Dendritic cell treated with granulocyte-macrophage colony-stimulating factor and Interleukin-4, amounts not matched to agents 40 ng/mL and 50 ng/mL, for 4 days (primary cell): ENCODE measurements at regions not wholly inside any gene's neighbourhood (a gene's known extent, or its start where the extent isn't known, plus 50 kb on each side); places are given as distances from the start of the nearest gene placed in this dataset.

Source experiments
- H3K27ac Mint-ChIP-seq: one replicate; pipeline ENCODE4 v1.8.0; 2022; ENCODE audit warnings: mild to moderate bottlenecking, mixed read lengths
- H3K27me3 Mint-ChIP-seq: one replicate; pipeline ENCODE4 v1.8.0; 2022; ENCODE audit warnings: mild to moderate bottlenecking, mixed read lengths
- H3K36me3 Mint-ChIP-seq: one replicate; pipeline ENCODE4 v1.8.0; 2022; ENCODE audit warnings: low read depth, mixed read lengths
- H3K4me1 Mint-ChIP-seq: one replicate; pipeline ENCODE4 v1.8.0; 2022; ENCODE audit warnings: low read depth, mixed read lengths
- H3K4me3 Mint-ChIP-seq: one replicate; pipeline ENCODE4 v1.8.0; 2022; ENCODE audit warnings: mild to moderate bottlenecking, moderate library complexity, mixed read lengths
- H3K9me3 Mint-ChIP-seq: one replicate; pipeline ENCODE4 v1.8.0; 2022; ENCODE audit warnings: mixed read lengths
- intact Hi-C: fragments of 100-400 bp; cut with micrococcal nuclease; formaldehyde crosslinking; loops from one replicate; pipeline ENCODE4 v1.15.0; 2022

DNA sequence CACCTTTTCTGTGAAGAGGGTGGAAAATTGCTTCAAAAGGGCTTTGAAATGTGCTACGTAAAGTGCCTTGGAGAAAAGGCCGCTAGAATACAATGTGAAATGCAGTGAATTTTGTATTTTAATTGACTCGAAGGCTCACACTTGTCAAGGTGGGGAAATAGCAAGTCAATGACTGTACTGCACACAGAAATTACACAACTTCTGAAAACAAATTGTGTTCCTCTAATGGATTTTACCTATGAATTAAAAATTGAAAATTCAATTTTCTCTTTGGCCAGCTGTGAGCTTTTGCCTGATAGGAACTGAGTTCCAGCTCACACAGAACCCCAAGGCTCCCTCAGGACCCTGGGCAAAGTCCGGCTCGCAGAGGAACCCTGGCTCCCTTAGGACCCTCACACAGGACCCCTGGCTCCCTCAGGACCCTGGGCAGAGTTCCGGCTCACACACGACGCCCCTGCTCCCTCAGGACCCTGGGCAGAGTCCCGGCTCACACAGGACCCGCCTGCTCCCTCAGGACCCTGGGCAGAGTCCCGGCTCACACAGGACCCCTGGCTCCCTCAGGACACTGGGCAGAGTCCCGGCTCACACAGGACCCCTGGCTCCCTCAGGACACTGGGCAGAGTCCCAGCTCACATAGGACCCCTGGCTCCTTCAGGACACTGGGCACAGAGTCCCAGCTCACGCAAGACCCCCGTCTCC lies 324.9 kb downstream of the UQCRFS1 start:
- Mint-ChIP-seq H3K36me3 (no peaks in the 10 kb centered on the region), H3K4me1 (no peaks in the 10 kb centered on the region), H3K9me3 (no peaks in the 10 kb centered on the region), H3K4me3 (no peak overlapping the region), H3K27ac (no peak overlapping the region), H3K27me3 (peaks cover 3% of the 10 kb centered on the region)
- intact Hi-C loops = no loop called here

DNA sequence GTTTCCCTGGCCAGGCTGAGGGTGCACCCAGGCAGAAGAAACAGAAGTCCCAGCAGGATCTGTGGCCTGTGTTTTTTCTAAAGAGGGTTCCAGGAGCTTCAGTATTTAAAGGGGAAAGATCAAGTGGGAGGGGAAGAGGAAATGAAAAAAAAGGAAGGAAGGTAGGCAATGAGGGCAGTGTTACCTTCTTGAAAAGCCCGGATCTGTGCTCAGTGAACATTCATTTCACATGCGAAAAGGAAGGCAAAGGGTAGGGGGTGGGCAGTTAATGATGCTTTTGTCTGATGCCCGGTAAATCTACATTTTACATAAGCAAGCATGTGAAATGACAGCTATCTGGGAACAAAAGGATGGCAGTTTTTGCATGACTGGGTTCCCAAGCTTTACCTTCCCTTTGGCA lies 326.2 kb downstream of the UQCRFS1 start:
- Mint-ChIP-seq H3K27ac (no peak overlapping the region), H3K27me3 (peaks cover 3% of the 10 kb centered on the region), H3K36me3 (no peaks in the 10 kb centered on the region), H3K4me3 (no peak overlapping the region), H3K9me3 (no peaks in the 10 kb centered on the region), H3K4me1 (no peaks in the 10 kb centered on the region)
- intact Hi-C loops = no loop called here

GRCh38 chr19:28885965-28886364 lies 327.0 kb downstream of the UQCRFS1 start:
- no peaks in the 10 kb centered on the region for H3K36me3 Mint-ChIP-seq
- no peaks in the 10 kb centered on the region for H3K4me1 Mint-ChIP-seq
- H3K27ac Mint-ChIP-seq = no peak overlapping the region
- intact Hi-C loops = no loop called here
- H3K9me3 Mint-ChIP-seq = no peaks in the 10 kb centered on the region
- H3K27me3 Mint-ChIP-seq = peaks cover 3% of the 10 kb centered on the region
- H3K4me3 Mint-ChIP-seq = no peak overlapping the region

- Mint-ChIP-seq H3K27ac (no peak overlapping the region), H3K36me3 (no peaks in the 10 kb centered on the region), H3K27me3 (peaks cover 3% of the 10 kb centered on the region), H3K4me1 (no peaks in the 10 kb centered on the region), H3K4me3 (no peak overlapping the region), H3K9me3 (no peaks in the 10 kb centered on the region)
- intact Hi-C loops = no loop called here
These were observed 328.0 kb downstream of the UQCRFS1 start for GRCh38 chr19:28884786-28885476.

DNA sequence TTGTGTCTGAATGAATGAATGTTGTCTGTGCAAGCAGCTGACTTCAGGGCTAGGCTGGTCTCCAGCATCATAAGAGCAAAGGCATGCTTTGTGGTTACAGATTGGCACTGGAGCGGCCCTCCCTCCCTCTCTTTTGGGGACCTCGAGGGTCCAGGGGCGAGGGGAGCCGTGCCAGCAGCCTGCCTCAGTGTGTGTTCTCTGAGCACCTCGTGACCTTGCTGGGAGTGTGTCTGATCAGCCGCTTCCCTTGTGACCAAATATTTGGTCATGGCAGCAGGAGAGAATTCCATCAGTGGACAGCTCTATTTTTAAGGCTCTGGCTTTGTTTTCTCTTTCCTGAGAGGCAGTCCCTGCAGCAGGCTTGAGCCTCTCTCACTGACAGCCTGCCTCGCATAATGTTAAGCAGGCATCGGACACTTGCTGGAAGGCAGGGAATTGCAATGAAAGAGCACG lies 329.7 kb downstream of the UQCRFS1 start:
- Mint-ChIP-seq H3K27ac (no peak overlapping the region), H3K4me1 (no peaks in the 10 kb centered on the region), H3K36me3 (no peaks in the 10 kb centered on the region), H3K4me3 (no peak overlapping the region), H3K27me3 (no peaks in the 10 kb centered on the region), H3K9me3 (no peaks in the 10 kb centered on the region)
- intact Hi-C loops = no loop called here

DNA sequence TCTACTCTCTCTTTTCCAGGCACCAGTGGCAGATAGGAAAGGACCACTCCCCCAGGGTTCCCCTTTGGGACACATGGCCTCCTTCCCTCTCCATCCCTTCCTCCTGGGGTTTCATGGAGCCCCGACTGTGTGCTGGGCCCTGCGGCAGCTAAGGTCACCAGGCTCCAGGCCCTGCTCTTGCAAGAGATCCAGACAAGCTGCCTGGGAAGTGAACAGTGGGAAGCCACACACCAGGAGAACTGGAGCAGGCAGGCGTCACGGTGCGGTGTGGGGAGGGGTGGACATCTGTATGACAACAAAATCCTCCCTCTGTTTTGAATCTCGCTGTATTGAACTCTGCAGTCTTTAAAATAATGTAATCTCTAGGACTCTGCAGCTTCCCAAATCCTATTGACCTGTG lies 330.1 kb downstream of the UQCRFS1 start:
- intact Hi-C loops = no loop called here
- Mint-ChIP-seq H3K4me1 (no peaks in the 10 kb centered on the region), H3K36me3 (no peaks in the 10 kb centered on the region), H3K4me3 (no peak overlapping the region), H3K27ac (no peak overlapping the region), H3K9me3 (no peaks in the 10 kb centered on the region), H3K27me3 (no peaks in the 10 kb centered on the region)

DNA sequence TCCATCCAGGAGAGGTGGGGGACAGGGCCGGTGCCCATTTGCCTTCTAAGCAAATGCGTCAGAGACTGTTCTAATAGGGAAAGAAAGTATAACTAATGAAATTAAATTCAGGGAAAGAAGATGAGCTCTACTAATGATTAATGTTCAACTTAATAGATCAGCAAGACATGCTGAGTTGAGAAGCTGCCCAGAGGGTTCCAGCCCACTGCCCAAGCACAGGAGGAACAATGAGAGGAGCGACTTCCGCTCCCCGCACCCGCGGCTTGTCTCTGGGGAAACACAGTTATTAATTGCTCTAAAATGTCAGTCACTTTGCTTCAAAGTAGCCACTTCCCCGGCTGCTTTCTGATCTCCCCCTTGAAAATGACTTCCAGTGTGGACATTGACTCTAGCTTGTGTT lies 331.3 kb downstream of the UQCRFS1 start:
- H3K9me3 Mint-ChIP-seq = no peaks in the 10 kb centered on the region
- H3K27ac Mint-ChIP-seq = no peak overlapping the region
- H3K36me3 Mint-ChIP-seq = no peaks in the 10 kb centered on the region
- no peaks in the 10 kb centered on the region for H3K27me3 Mint-ChIP-seq
- no peak overlapping the region for H3K4me3 Mint-ChIP-seq
- intact Hi-C loops = no loop called here
- H3K4me1 Mint-ChIP-seq = no peaks in the 10 kb centered on the region

DNA sequence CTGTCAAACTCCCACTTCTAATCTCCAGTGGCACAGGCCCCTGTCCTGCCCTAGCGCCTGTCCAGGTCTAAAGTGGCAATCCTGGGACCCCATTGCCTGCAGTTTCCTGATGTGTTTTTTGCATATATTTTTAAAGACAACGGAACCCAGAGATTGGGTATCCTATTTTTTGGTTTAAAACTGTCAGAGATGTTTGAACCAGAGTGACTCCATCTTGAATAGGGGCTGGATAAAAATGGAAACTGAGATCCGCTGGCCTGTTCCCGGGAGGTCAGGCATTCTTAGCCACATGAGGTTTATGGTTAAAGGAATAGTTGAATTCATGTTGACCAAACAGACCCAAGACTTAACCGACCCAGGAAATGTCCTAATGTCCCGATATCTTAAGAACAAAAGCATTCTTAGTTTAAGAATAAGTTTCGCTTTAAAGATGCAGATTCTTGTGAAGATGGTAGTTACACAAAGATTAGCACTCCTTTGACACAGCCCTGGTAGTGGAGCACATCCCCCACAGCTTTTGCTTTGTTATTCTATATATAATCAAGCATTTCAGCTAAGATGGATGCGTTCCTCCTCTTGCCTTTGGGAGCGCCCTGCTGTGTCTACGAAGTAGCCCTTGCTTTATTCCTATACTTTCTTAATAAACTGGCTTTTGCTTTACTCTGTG lies 332.1 kb downstream of the UQCRFS1 start:
- H3K4me1 Mint-ChIP-seq = no peaks in the 10 kb centered on the region
- no peak overlapping the region for H3K27ac Mint-ChIP-seq
- H3K36me3 Mint-ChIP-seq = no peaks in the 10 kb centered on the region
- intact Hi-C loops = no loop called here
- no peak overlapping the region for H3K4me3 Mint-ChIP-seq
- no peaks in the 10 kb centered on the region for H3K9me3 Mint-ChIP-seq
- no peaks in the 10 kb centered on the region for H3K27me3 Mint-ChIP-seq

DNA sequence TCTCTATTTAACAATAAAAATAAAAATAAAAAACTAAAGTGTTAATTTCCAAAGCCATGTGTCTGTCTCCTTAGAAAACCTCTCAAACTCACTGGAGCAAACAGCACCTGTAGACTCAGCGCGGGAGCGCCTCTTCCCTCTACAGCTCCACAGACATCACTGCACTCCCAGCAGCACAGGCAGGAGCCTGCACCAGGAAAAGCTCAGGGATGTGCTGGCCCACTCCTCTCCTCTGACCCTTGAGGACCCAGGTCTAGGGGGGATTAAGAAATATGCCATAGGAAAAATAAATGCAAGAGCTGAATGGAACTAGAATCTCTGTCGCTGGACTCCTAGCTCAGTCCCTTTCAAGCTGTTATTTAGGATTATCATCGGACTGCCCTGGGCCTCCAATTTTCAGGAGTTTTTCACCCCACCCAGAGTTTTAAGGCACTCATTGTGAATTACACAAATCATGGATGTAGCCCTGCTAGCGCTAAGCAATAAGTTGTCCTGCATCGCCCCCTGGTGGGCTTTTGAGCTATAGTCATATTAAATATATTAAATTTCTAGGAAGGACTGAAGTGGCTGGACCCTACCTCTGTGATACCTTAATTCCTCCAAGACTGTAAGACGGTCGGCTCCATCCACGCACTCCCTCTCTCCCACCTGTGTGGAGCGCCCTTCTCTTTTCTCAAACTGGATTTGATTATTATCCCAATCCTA lies 333.9 kb downstream of the UQCRFS1 start:
- Mint-ChIP-seq H3K4me3 (no peak overlapping the region), H3K9me3 (no peaks in the 10 kb centered on the region), H3K36me3 (no peaks in the 10 kb centered on the region), H3K27me3 (no peaks in the 10 kb centered on the region), H3K4me1 (no peaks in the 10 kb centered on the region), H3K27ac (no peak overlapping the region)
- intact Hi-C loops = no loop called here

- Mint-ChIP-seq H3K9me3 (no peaks in the 10 kb centered on the region), H3K27me3 (no peaks in the 10 kb centered on the region), H3K36me3 (no peaks in the 10 kb centered on the region), H3K27ac (no peak overlapping the region), H3K4me3 (no peak overlapping the region), H3K4me1 (no peaks in the 10 kb centered on the region)
- intact Hi-C loops = no loop called here
These were observed 336.3 kb downstream of the UQCRFS1 start for GRCh38 chr19:28876609-28877123.

DNA sequence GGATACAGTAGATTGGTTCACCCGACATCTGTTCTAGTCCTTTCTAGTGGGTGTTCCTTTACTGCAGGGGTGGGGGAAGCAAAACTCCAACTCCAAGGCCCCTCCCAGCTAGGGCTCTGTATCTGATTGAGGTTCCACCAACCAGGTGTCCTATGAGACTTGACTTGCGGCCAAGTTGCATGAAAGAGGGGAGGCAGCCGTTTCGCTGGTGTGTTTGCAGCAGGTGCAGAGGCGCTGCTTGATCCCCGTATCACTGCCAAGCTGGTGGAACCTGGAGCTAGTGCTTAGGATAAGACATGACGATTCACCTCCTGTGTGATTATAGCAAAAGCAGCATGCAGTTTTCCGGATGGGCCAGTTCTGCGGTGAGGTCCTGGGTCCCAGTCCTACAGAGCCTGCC lies 338.2 kb downstream of the UQCRFS1 start:
- Mint-ChIP-seq H3K4me1 (no peaks in the 10 kb centered on the region), H3K36me3 (no peaks in the 10 kb centered on the region), H3K4me3 (no peak overlapping the region), H3K27me3 (no peaks in the 10 kb centered on the region), H3K9me3 (no peaks in the 10 kb centered on the region), H3K27ac (no peak overlapping the region)
- intact Hi-C loops = no loop called here

GRCh38 chr19:28873301-28873700 lies 339.6 kb downstream of the UQCRFS1 start:
- Mint-ChIP-seq H3K27ac (no peak overlapping the region), H3K4me1 (no peaks in the 10 kb centered on the region), H3K4me3 (no peak overlapping the region), H3K36me3 (no peaks in the 10 kb centered on the region), H3K27me3 (no peaks in the 10 kb centered on the region), H3K9me3 (no peaks in the 10 kb centered on the region)
- intact Hi-C loops = no loop called here

DNA sequence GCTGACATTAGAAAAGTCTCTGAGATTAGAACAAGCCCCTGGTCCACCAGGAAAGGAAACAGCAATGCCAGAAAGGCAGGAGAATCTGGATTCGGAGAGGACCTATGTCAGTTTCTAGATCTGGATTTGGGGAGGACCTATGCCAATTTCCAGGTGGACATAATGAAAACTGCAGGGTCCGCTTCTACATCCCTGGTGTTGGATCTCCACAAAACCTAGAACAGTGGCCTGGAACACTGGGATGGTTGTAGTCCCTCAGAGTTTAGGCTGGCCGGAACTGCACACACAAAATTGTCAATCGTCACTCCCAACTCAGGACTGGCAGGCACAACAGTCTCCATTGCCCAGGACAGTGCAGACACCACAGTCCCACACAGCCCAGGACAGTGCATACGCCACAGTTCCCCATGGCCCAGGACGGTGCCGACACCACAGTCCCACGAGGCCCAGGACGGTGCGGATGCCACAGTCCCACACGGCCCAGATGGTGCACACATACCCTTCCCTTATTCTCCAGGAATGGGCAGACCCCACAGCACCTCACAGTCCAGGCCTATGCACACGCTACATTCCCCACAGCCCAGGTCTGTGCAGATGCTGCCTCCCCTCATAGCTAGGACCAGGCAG lies 341.7 kb downstream of the UQCRFS1 start:
- H3K9me3 Mint-ChIP-seq = no peaks in the 10 kb centered on the region
- H3K27me3 Mint-ChIP-seq = no peaks in the 10 kb centered on the region
- no peak overlapping the region for H3K4me3 Mint-ChIP-seq
- no peaks in the 10 kb centered on the region for H3K4me1 Mint-ChIP-seq
- H3K36me3 Mint-ChIP-seq = no peaks in the 10 kb centered on the region
- no peak overlapping the region for H3K27ac Mint-ChIP-seq
- intact Hi-C loops = no loop called here
